Kasumi-1 (cell line): ENCODE measurements at regions not wholly inside any gene's neighbourhood (a gene's known extent, or its start where the extent isn't known, plus 50 kb on each side); places are given as distances from the start of the nearest gene placed in this dataset.
"Not testable (repeated sequence)": the region's sequence is repeated elsewhere in the genome, so short reads cannot be mapped to it uniquely, and the experiment has no call there.

Experiments used
- DNase-seq, 2 experiments: peaks; one replicate each; lab custom pipeline; 2025; lab: John Stamatoyannopoulos, UW

- no peak for DNase-seq
These were observed 365.3 kb upstream of the TCF4 start for GRCh38 chr18:55953326-55953725.

GRCh38 chr18:55951738-55952137, 363.7 kb upstream of the TCF4 start:
- DNase-seq = not testable (repeated sequence)

GRCh38 chr18:55950379-55951166, 362.6 kb upstream of the TCF4 start:
- DNase-seq = no peak

GRCh38 chr18:55934821-55935220, 346.8 kb upstream of the TCF4 start:
- DNase-seq = no peak

- DNase-seq = no peak
These were observed 344.7 kb upstream of the TCF4 start for GRCh38 chr18:55932675-55933074.

GRCh38 chr18:55927831-55928230, 339.8 kb upstream of the TCF4 start:
- DNase-seq = no peak

GRCh38 chr18:55925772-55926171, 337.8 kb upstream of the TCF4 start:
- no peak for DNase-seq

GRCh38 chr18:55920063-55920462, 332.1 kb upstream of the TCF4 start:
- DNase-seq = no peak

GRCh38 chr18:55918444-55918843, 330.5 kb upstream of the TCF4 start:
- no peak for DNase-seq

- DNase-seq = no peak
These were observed 324.9 kb upstream of the TCF4 start for GRCh38 chr18:55912919-55913318.

GRCh38 chr18:55912071-55912470, 324.1 kb upstream of the TCF4 start:
- DNase-seq = no peak

GRCh38 chr18:55910296-55910695, 322.3 kb upstream of the TCF4 start:
- no peak for DNase-seq

- DNase-seq = no peak
These were observed 320.9 kb upstream of the TCF4 start for GRCh38 chr18:55908901-55909366.

GRCh38 chr18:55907453-55908175, 319.6 kb upstream of the TCF4 start:
- DNase-seq = no peak

- no peak for DNase-seq
These were observed 318.5 kb upstream of the TCF4 start for GRCh38 chr18:55906536-55906935.

GRCh38 chr18:55903911-55904310, 315.9 kb upstream of the TCF4 start:
- DNase-seq = no peak

GRCh38 chr18:55900380-55900779, 312.4 kb upstream of the TCF4 start:
- DNase-seq = no peak

- no peak for DNase-seq
These were observed 309.2 kb upstream of the TCF4 start for GRCh38 chr18:55897091-55897689.

GRCh38 chr18:55893948-55894347, 306.0 kb upstream of the TCF4 start:
- DNase-seq = no peak

GRCh38 chr18:55892862-55893813, 305.1 kb upstream of the TCF4 start:
- not testable (repeated sequence) for DNase-seq

- no peak for DNase-seq
These were observed 298.9 kb upstream of the TCF4 start for GRCh38 chr18:55886886-55887285.

GRCh38 chr18:55884498-55884897, 296.5 kb upstream of the TCF4 start:
- peak; percentile 12 to 14 for DNase-seq
